ENCODE measurements at regions not wholly inside any gene's neighbourhood (a gene's known extent, or its start where the extent isn't known, plus 50 kb on each side); places are given as distances from the start of the nearest gene placed in this dataset.

DNA sequence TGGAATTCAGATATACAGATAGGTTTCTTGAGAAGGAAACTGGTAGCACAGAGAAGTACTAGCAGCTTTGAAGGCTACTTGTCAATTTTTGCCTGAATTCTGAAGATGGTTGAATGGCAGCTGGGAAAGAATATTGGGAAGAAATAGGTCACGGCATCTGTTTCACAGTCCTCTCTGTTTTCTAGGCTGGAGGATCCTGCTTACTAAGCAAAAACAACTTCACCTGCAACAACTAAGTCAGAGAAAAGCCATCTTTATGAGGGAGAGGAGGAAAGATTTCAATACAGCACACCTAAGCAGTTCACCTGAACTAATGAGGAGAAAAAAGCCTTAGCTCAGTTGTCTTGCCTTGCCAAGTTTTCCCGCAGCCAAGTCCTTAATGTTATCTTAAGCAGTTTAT lies 975.5 kb upstream of the EPHA7 start:
- no peaks in the 10 kb centered on the region for H3K36me3 Mint-ChIP-seq (ENCODE audit: low read depth, unreplicated experiment)
- Histone ChIP-seq H3K27ac (ENCODE audit: low read depth, low read length) (no peak overlapping the region), H4K20me1 (ENCODE audit: insufficient read depth, low read length) (no peaks in the 10 kb centered on the region), H3K27me3 (ENCODE audit: insufficient read depth, low read length) (no peaks in the 10 kb centered on the region), H3K4me2 (ENCODE audit: low read length) (no peak overlapping the region), H3K9me3 (ENCODE audit: insufficient read depth, low read depth, low read length) (no peaks in the 10 kb centered on the region), H2AFZ (ENCODE audit: low read depth, low read length) (no peak overlapping the region), H3K4me3 (ENCODE audit: insufficient read depth, low read depth, low read length) (no peak overlapping the region), H3K79me2 (ENCODE audit: insufficient read depth, low read length) (no peaks in the 10 kb centered on the region), H3K9ac (ENCODE audit: low read length) (no peak overlapping the region), H3K4me1 (ENCODE audit: insufficient read depth, low read length) (no peaks in the 10 kb centered on the region), H3K36me3 (ENCODE audit: insufficient read depth, low read length) (no peaks in the 10 kb centered on the region)
- no peak for TF ChIP-seq EZH2 (IDR thresholded peaks at IDR 0.05; ENCODE audit: insufficient read depth, low read length)
- TF ChIP-seq, protein P1, sequence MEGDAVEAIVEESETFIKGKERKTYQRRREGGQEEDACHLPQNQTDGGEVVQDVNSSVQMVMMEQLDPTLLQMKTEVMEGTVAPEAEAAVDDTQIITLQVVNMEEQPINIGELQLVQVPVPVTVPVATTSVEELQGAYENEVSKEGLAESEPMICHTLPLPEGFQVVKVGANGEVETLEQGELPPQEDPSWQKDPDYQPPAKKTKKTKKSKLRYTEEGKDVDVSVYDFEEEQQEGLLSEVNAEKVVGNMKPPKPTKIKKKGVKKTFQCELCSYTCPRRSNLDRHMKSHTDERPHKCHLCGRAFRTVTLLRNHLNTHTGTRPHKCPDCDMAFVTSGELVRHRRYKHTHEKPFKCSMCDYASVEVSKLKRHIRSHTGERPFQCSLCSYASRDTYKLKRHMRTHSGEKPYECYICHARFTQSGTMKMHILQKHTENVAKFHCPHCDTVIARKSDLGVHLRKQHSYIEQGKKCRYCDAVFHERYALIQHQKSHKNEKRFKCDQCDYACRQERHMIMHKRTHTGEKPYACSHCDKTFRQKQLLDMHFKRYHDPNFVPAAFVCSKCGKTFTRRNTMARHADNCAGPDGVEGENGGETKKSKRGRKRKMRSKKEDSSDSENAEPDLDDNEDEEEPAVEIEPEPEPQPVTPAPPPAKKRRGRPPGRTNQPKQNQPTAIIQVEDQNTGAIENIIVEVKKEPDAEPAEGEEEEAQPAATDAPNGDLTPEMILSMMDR (IDR thresholded peaks at IDR 0.05; ENCODE audit: insufficient read depth, low read depth, low read length), result no peak
- no peaks in the 10 kb centered on the region for H3K9me3 Mint-ChIP-seq (ENCODE audit: unreplicated experiment)
- no peaks in the 10 kb centered on the region for H3K4me1 Mint-ChIP-seq (ENCODE audit: low read depth, unreplicated experiment)
- DNase-seq (ENCODE audit: low read depth), result no peak
- H3K4me3 Mint-ChIP-seq (ENCODE audit: unreplicated experiment), result no peak overlapping the region
- no peak for FAIRE-seq
- no peaks in the 10 kb centered on the region for H3K27me3 Mint-ChIP-seq (ENCODE audit: low read depth, unreplicated experiment)
- no peak overlapping the region for H3K27ac Mint-ChIP-seq (ENCODE audit: unreplicated experiment)

DNA sequence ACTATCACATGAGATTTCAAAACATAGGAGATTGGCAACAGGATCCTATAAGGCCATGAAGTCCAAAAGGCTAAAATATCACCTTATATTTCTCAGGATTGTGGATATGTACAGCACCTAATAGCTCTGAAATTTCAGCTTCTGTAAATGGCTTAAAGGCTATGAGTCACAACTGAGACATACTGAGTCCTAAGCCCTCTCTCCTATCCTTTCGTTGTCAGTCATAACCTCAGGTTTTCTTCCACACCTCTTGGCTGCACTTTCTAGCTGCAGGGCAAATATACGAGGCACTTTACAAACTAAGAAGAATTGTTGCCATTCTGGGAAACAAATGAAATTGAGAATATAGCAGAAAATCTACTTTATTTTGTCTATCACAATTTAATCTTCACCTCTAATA lies 969.9 kb upstream of the EPHA7 start:
- no peak for DNase-seq (ENCODE audit: low read depth)
- Histone ChIP-seq H3K4me3 (ENCODE audit: insufficient read depth, low read depth, low read length) (no peak overlapping the region), H2AFZ (ENCODE audit: low read depth, low read length) (no peak overlapping the region), H3K9me3 (ENCODE audit: insufficient read depth, low read depth, low read length) (no peaks in the 10 kb centered on the region), H3K4me2 (ENCODE audit: low read length) (no peak overlapping the region), H3K9ac (ENCODE audit: low read length) (no peak overlapping the region), H3K27ac (ENCODE audit: low read depth, low read length) (no peak overlapping the region), H3K4me1 (ENCODE audit: insufficient read depth, low read length) (no peaks in the 10 kb centered on the region), H3K36me3 (ENCODE audit: insufficient read depth, low read length) (no peaks in the 10 kb centered on the region), H3K79me2 (ENCODE audit: insufficient read depth, low read length) (no peaks in the 10 kb centered on the region), H3K27me3 (ENCODE audit: insufficient read depth, low read length) (no peaks in the 10 kb centered on the region), H4K20me1 (ENCODE audit: insufficient read depth, low read length) (no peaks in the 10 kb centered on the region)
- Mint-ChIP-seq H3K27ac (ENCODE audit: unreplicated experiment) (no peak overlapping the region), H3K27me3 (ENCODE audit: low read depth, unreplicated experiment) (no peaks in the 10 kb centered on the region), H3K4me1 (ENCODE audit: low read depth, unreplicated experiment) (peaks cover 2% of the 10 kb centered on the region), H3K9me3 (ENCODE audit: unreplicated experiment) (no peaks in the 10 kb centered on the region), H3K4me3 (ENCODE audit: unreplicated experiment) (no peak overlapping the region), H3K36me3 (ENCODE audit: low read depth, unreplicated experiment) (no peaks in the 10 kb centered on the region)
- no peak for TF ChIP-seq EZH2 (IDR thresholded peaks at IDR 0.05; ENCODE audit: insufficient read depth, low read length)
- TF ChIP-seq, protein P1 (IDR thresholded peaks at IDR 0.05; ENCODE audit: insufficient read depth, low read depth, low read length), result no peak
- FAIRE-seq, result no peak

DNA sequence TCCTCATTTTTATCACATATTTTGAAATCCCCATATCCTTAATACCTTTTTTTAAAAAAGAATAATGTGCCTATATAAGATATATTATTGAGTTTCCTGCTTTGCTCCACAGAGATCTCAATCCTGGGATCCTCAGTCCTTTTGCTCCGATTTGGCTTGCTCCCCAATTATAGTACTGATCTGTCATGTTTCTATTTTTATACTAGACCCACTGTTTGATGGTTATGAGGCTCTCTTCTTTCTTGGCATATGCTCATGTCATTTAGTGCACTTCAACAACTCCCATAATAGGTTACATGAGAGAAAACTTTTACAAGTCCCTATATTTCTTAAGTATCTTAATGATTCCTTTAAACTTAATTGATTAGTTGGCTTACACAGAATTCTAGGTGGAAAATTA lies 958.5 kb upstream of the EPHA7 start:
- Histone ChIP-seq H3K4me3 (ENCODE audit: insufficient read depth, low read depth, low read length) (no peak overlapping the region), H3K4me1 (ENCODE audit: insufficient read depth, low read length) (no peaks in the 10 kb centered on the region), H3K4me2 (ENCODE audit: low read length) (no peak overlapping the region), H3K27me3 (ENCODE audit: insufficient read depth, low read length) (no peaks in the 10 kb centered on the region), H3K36me3 (ENCODE audit: insufficient read depth, low read length) (no peaks in the 10 kb centered on the region), H3K79me2 (ENCODE audit: insufficient read depth, low read length) (no peaks in the 10 kb centered on the region), H2AFZ (ENCODE audit: low read depth, low read length) (no peak overlapping the region), H3K9ac (ENCODE audit: low read length) (no peak overlapping the region), H3K9me3 (ENCODE audit: insufficient read depth, low read depth, low read length) (no peaks in the 10 kb centered on the region), H4K20me1 (ENCODE audit: insufficient read depth, low read length) (no peaks in the 10 kb centered on the region), H3K27ac (ENCODE audit: low read depth, low read length) (no peak overlapping the region)
- H3K4me3 Mint-ChIP-seq (ENCODE audit: unreplicated experiment), result no peak overlapping the region
- H3K4me1 Mint-ChIP-seq (ENCODE audit: low read depth, unreplicated experiment), result no peaks in the 10 kb centered on the region
- TF ChIP-seq EZH2 (IDR thresholded peaks at IDR 0.05; ENCODE audit: insufficient read depth, low read length), result no peak
- TF ChIP-seq, protein P1 (IDR thresholded peaks at IDR 0.05; ENCODE audit: insufficient read depth, low read depth, low read length), result no peak
- H3K27me3 Mint-ChIP-seq (ENCODE audit: low read depth, unreplicated experiment), result no peaks in the 10 kb centered on the region
- H3K27ac Mint-ChIP-seq (ENCODE audit: unreplicated experiment), result no peak overlapping the region
- H3K36me3 Mint-ChIP-seq (ENCODE audit: low read depth, unreplicated experiment), result no peaks in the 10 kb centered on the region
- no peak for FAIRE-seq
- no peak for DNase-seq (ENCODE audit: low read depth)
- no peaks in the 10 kb centered on the region for H3K9me3 Mint-ChIP-seq (ENCODE audit: unreplicated experiment)

All from astrocyte (in vitro differentiated cells and primary cell).